GM20000 (cell line): ENCODE measurements at regions not wholly inside any gene's neighbourhood (a gene's known extent, or its start where the extent isn't known, plus 50 kb on each side); places are given as distances from the start of the nearest gene placed in this dataset.

Experiments used
- DNase-seq: peaks from one replicate; pipeline ENCODE4 v3.0.0; 2012; ENCODE audit warnings: low spot score
- CTCF ChIP-seq: IDR thresholded peaks from 2 replicates; pipeline ENCODE4 v1.5.1; 2012; ENCODE audit warnings: mild to moderate bottlenecking, control low read depth; ENCODE audit errors: extremely low read depth, missing control alignments

- no peak for TF ChIP-seq CTCF
- DNase-seq: no peak
Observed at GRCh38 chr2:181138816-181139215, 158.4 kb downstream of the UBE2E3 start.

GRCh38 chr2:181139831-181140230 is 159.4 kb downstream of the UBE2E3 start:
- no peak for TF ChIP-seq CTCF
- DNase-seq: no peak

GRCh38 chr2:181140414-181140813 is 160.0 kb downstream of the UBE2E3 start:
- DNase-seq: no peak
- TF ChIP-seq CTCF: no peak

DNA sequence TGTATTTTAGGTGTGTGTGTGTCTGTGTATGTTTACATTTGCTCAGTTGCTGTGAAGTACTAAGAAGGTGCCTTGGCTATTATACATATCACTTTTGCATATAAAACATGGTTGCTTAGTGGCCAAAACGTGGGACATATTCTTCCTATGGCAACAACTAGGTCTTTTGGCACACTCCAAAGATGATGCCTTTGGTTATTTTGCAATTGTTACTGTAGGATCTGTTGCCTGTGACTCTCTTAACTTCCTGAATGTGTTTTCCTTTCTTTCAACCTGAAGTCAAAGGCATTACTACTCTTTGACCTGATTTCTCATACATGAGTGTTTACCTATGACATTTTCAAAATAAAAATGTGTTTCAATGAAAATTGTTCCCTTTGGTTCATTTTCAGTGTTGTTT is 160.5 kb downstream of the UBE2E3 start:
- TF ChIP-seq CTCF: no peak

GRCh38 chr2:181141676-181142075 is 161.3 kb downstream of the UBE2E3 start:
- no peak for TF ChIP-seq CTCF
- no peak for DNase-seq

More for the DNA sequence above, 160.5 kb downstream of the UBE2E3 start:
- no peak for DNase-seq

DNA sequence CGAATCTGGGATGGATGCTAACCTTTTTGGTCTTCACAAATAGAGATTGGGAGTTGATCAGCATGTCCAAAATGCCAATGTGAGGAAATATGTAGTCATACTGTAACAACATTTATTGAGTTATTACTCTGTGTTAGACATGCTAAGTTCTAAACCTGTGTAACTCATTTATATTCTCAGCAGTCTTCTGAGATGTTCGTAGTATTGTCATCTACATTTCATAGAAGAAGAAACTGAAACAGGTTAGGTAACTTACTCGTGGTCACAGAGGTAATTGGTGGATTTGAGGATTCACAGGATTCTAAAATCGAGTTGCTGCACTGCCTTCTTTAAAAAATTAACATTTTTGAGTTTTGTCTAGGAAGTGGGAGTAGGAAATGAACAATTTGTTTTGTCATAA is 162.1 kb downstream of the UBE2E3 start:
- DNase-seq: no peak
- TF ChIP-seq CTCF: no peak

GRCh38 chr2:181143790-181144300 is 163.4 kb downstream of the UBE2E3 start:
- no peak for TF ChIP-seq CTCF
- no peak for DNase-seq
